CD14-positive monocyte (primary cell): ENCODE measurements at regions not wholly inside any gene's neighbourhood (a gene's known extent, or its start where the extent isn't known, plus 50 kb on each side); places are given as distances from the start of the nearest gene placed in this dataset.

ENCODE experiments used
- DNase-seq, 3 donors: peaks; one replicate each; pipeline ENCODE4 v3.0.0-alpha.2; 2011 to 2022
- H2AFZ ChIP-seq: 2 replicates; pipeline ENCODE4 v1.6.0; 2012; ENCODE audit warnings: mild to moderate bottlenecking, low read depth, low read length, inconsistent platforms; ENCODE audit not compliant: insufficient read depth, poor library complexity, severe bottlenecking
- H3K27ac ChIP-seq, 2 donors: 1 replicate in 1 of 2; 2 replicates in 1 of 2; pipeline ENCODE4 v1.5.1; 2012 to 2013; ENCODE audit warnings: low read length in 2 of 2, control low read depth in 1 of 2, inconsistent platforms in 1 of 2, low read depth in 1 of 2, mild to moderate bottlenecking in 1 of 2
- H3K27me3 ChIP-seq, 2 donors: one replicate each; pipeline versions ENCODE4 v1.6.0 to v1.6.1; 2011 to 2013; ENCODE audit warnings: low read length in 2 of 2; ENCODE audit not compliant: control insufficient read depth in 2 of 2, insufficient read depth in 2 of 2
- H3K36me3 ChIP-seq, 2 donors: replicated peaks in 1 of 2; 1 replicate in 1 of 2; 2 replicates in 1 of 2; pipeline versions ENCODE4 v1.5.1 to v1.6.1; 2012 to 2013; ENCODE audit warnings: low read length in 2 of 2, control low read depth in 1 of 2, inconsistent platforms in 1 of 2, mild to moderate bottlenecking in 1 of 2; ENCODE audit not compliant: insufficient read depth in 2 of 2, control insufficient read depth in 1 of 2
- H3K4me1 ChIP-seq, 2 donors: 1 replicate in 1 of 2; 2 replicates in 1 of 2; pipeline versions ENCODE4 v1.5.1 to v1.6.1; 2012 to 2013; ENCODE audit warnings: low read length in 2 of 2, control low read depth in 1 of 2, inconsistent platforms in 1 of 2, mild to moderate bottlenecking in 1 of 2, moderate library complexity in 1 of 2; ENCODE audit not compliant: insufficient read depth in 2 of 2, control insufficient read depth in 1 of 2
- H3K4me2 ChIP-seq: replicated peaks from 2 replicates; pipeline ENCODE3; 2012; ENCODE audit warnings: low read length, moderate library complexity, mild to moderate bottlenecking; ENCODE audit not compliant: poor library complexity, severe bottlenecking; ENCODE audit errors: extremely low read depth
- H3K4me3 ChIP-seq, 3 experiments: fragments of 200-600 bp in 1 of 3; sonication (generic) in 1 of 3; replicated peaks in 1 of 3; 1 replicate in 2 of 3; 2 replicates in 1 of 3; pipeline ENCODE4 v1.5.1; 2011 to 2013; ENCODE audit warnings: low read length in 3 of 3, mild to moderate bottlenecking in 3 of 3, control low read depth in 2 of 3, low read depth in 2 of 3, inconsistent platforms in 1 of 3, moderate library complexity in 1 of 3
- H3K79me2 ChIP-seq: 2 replicates; pipeline ENCODE4 v1.6.0; 2012; ENCODE audit warnings: mild to moderate bottlenecking, control low read depth, inconsistent platforms, low read length, moderate library complexity; ENCODE audit not compliant: insufficient read depth
- H3K9ac ChIP-seq: 2 replicates; pipeline ENCODE4 v1.6.0; 2017; ENCODE audit warnings: low read length, mild to moderate bottlenecking; ENCODE audit not compliant: insufficient read depth, poor library complexity, severe bottlenecking
- H3K9me3 ChIP-seq, 2 donors: replicated peaks in 1 of 2; 1 replicate in 1 of 2; 2 replicates in 1 of 2; pipeline versions ENCODE4 v1.5.1 to v1.6.1; 2012 to 2013; ENCODE audit warnings: low read length in 2 of 2, control low read depth in 1 of 2; ENCODE audit not compliant: control insufficient read depth in 1 of 2, insufficient read depth in 1 of 2
- H4K20me1 ChIP-seq: 2 replicates; pipeline ENCODE4 v1.6.0; 2012; ENCODE audit warnings: mild to moderate bottlenecking, low read length, control low read depth, moderate library complexity; ENCODE audit not compliant: insufficient read depth
- H3K27ac Mint-ChIP-seq, 7 donors: one replicate each; pipeline ENCODE4 v1.8.0; 2020; ENCODE audit warnings: mild to moderate bottlenecking in 7 of 7, mixed read lengths in 7 of 7, moderate library complexity in 6 of 7, inconsistent platforms in 2 of 7
- H3K27me3 Mint-ChIP-seq, 3 donors: one replicate each; pipeline ENCODE4 v1.8.0; 2021 to 2022; ENCODE audit warnings: low read depth in 3 of 3, mild to moderate bottlenecking in 3 of 3, mixed read lengths in 3 of 3, moderate library complexity in 3 of 3, inconsistent platforms in 1 of 3
- H3K36me3 Mint-ChIP-seq, 2 donors: one replicate each; pipeline ENCODE4 v1.8.0; 2020; ENCODE audit warnings: mixed read lengths in 2 of 2, inconsistent platforms in 1 of 2, mild to moderate bottlenecking in 1 of 2
- H3K4me1 Mint-ChIP-seq: one replicate; pipeline ENCODE4 v1.8.0; 2020; ENCODE audit warnings: mild to moderate bottlenecking, mixed read lengths
- H3K4me3 Mint-ChIP-seq, 2 donors: one replicate each; pipeline ENCODE4 v1.8.0; 2020; ENCODE audit warnings: mild to moderate bottlenecking in 2 of 2, mixed read lengths in 2 of 2, moderate library complexity in 1 of 2
- H3K9me3 Mint-ChIP-seq, 7 donors: one replicate each; pipeline ENCODE4 v1.8.0; 2020 to 2022; ENCODE audit warnings: mixed read lengths in 7 of 7, mild to moderate bottlenecking in 6 of 7, moderate library complexity in 6 of 7, inconsistent platforms in 2 of 7
- CTCF ChIP-seq: fragments of 200-600 bp; IDR thresholded peaks from one replicate; pipeline ENCODE4 v1.8.0; 2022; ENCODE audit warnings: antibody characterized with exemption, mild to moderate bottlenecking
- WGBS: methylation state at CpG from one replicate; pipeline ENCODE4 v1.1.5; 2013; ENCODE audit warnings: missing lambda C conversion rate; ENCODE audit not compliant: insufficient coverage; 5-methylcytosine and 5-hydroxymethylcytosine counted together
- intact Hi-C, 2 donors: fragments of 100-400 bp; cut with micrococcal nuclease; formaldehyde crosslinking; loops; one replicate each; pipeline versions ENCODE4 v1.15.0 to v1.15.1; 2023

DNA sequence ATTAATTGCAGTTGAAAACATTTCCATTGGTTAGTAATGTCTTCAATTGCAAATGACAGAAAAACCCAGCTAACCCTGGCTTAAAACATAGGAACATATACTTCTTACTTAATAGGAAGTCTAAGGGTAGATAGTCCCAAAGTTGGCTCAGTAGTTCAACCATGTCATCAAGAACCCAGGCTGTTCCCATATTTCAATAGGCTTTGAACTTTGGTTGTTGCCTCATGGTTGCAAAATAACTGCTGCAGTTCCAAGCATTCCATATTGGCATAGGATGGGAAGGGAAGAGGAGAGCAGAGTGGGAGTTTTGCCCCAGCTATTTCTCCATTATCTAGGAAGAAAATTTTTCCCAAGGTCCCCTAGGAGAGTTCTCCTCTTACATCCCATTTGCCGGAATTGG lies 81.4 kb upstream of the EEPD1 start:
- H3K36me3 ChIP-seq = no peaks in the 10 kb centered on the region
- no peak overlapping the region for H2AFZ ChIP-seq
- no peak overlapping the region for H3K27ac ChIP-seq
- WGBS = no CpG with 5 or more reads among the region's 1 CpG
- intact Hi-C loops = no loop called here
- H3K27me3 ChIP-seq = no peaks in the 10 kb centered on the region
- H3K27ac Mint-ChIP-seq = no peak overlapping the region
- H3K4me1 ChIP-seq = peaks cover 4 to 7% of the 10 kb centered on the region in 2 donors
- H3K9me3 Mint-ChIP-seq = no peaks in the 10 kb centered on the region
- no peak overlapping the region for H3K4me3 ChIP-seq
- no peaks in the 10 kb centered on the region for H3K9me3 ChIP-seq
- H3K4me1 Mint-ChIP-seq = peaks cover 9% of the 10 kb centered on the region
- no peaks in the 10 kb centered on the region for H3K36me3 Mint-ChIP-seq
- peaks cover 0 to 4% (median 3%) of the 10 kb centered on the region in 3 donors for H3K27me3 Mint-ChIP-seq
- TF ChIP-seq CTCF = no peak
- no peak overlapping the region for H3K4me3 Mint-ChIP-seq
- H3K79me2 ChIP-seq = no peaks in the 10 kb centered on the region
- DNase-seq = no peak
- no peak overlapping the region for H3K4me2 ChIP-seq
- H3K9ac ChIP-seq = no peak overlapping the region
- no peaks in the 10 kb centered on the region for H4K20me1 ChIP-seq

- WGBS = 100% methylated on average over 2 of the region's 4 CpGs
- H3K27ac Mint-ChIP-seq = no peak overlapping the region
- Histone ChIP-seq H3K4me1 (peaks cover 2 to 7% of the 10 kb centered on the region in 2 donors), H4K20me1 (no peaks in the 10 kb centered on the region), H3K27ac (no peak overlapping the region), H3K79me2 (no peaks in the 10 kb centered on the region), H3K9ac (no peak overlapping the region), H3K27me3 (no peaks in the 10 kb centered on the region), H3K4me3 (no peak overlapping the region), H3K4me2 (no peak overlapping the region), H3K36me3 (no peaks in the 10 kb centered on the region), H2AFZ (no peak overlapping the region), H3K9me3 (no peaks in the 10 kb centered on the region)
- H3K4me3 Mint-ChIP-seq = no peak overlapping the region
- intact Hi-C loops = no loop called here
- no peak for DNase-seq
- peaks cover 6% of the 10 kb centered on the region for H3K4me1 Mint-ChIP-seq
- H3K9me3 Mint-ChIP-seq = no peaks in the 10 kb centered on the region
- H3K27me3 Mint-ChIP-seq = peaks cover 0 to 4% (median 2%) of the 10 kb centered on the region in 3 donors
- no peak for TF ChIP-seq CTCF
- H3K36me3 Mint-ChIP-seq = no peaks in the 10 kb centered on the region
These were observed 80.4 kb upstream of the EEPD1 start for GRCh38 chr7:36072620-36073019.
